Gastrocnemius medialis (tissue), 4 donors: ENCODE measurements at regions not wholly inside any gene's neighbourhood (a gene's known extent, or its start where the extent isn't known, plus 50 kb on each side); places are given as distances from the start of the nearest gene placed in this dataset.

Experiments used
- POLR2A ChIP-seq, 2 donors: fragments of 450-650 bp; IDR thresholded peaks; one replicate each; pipeline ENCODE4 v1.6.1; 2017; ENCODE audit warnings: antibody characterized with exemption in 2 of 2, mild to moderate bottlenecking in 2 of 2, moderate library complexity in 2 of 2
- TF ChIP-seq, protein P1 (sequence below), 5 experiments: fragments of 450-650 bp in 3 of 5; fragments of 200-600 bp in 2 of 5; sonication (generic) in 2 of 5; IDR thresholded peaks in 4 of 5; conservative IDR thresholded peaks in 1 of 5; 1 replicate in 4 of 5; 2 replicates in 1 of 5; pipeline ENCODE4 v1.5.1; 2016 to 2019; ENCODE audit warnings: antibody characterized with exemption in 5 of 5, mild to moderate bottlenecking in 3 of 5, moderate library complexity in 3 of 5

DNA sequence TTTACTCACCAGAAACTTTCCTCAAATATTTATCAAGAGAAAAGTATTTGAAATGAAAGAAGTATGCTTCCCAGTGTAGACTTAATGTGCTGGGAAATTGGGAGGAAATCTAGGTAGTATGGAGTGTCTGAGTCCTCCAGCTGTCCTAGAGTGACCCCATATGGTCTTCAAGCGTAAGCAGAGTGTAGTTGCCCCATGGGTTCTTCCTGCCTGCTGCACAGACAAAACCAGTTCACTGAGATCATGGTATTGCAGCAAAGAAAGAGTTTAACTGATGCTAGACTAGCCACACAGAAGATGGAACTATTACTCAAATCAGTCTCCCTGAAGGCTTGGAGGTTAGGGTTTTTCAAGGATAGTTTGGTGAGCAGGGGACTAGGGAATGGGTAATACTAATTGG lies 114.9 kb upstream of the PRLR start:
- TF ChIP-seq, protein P1, sequence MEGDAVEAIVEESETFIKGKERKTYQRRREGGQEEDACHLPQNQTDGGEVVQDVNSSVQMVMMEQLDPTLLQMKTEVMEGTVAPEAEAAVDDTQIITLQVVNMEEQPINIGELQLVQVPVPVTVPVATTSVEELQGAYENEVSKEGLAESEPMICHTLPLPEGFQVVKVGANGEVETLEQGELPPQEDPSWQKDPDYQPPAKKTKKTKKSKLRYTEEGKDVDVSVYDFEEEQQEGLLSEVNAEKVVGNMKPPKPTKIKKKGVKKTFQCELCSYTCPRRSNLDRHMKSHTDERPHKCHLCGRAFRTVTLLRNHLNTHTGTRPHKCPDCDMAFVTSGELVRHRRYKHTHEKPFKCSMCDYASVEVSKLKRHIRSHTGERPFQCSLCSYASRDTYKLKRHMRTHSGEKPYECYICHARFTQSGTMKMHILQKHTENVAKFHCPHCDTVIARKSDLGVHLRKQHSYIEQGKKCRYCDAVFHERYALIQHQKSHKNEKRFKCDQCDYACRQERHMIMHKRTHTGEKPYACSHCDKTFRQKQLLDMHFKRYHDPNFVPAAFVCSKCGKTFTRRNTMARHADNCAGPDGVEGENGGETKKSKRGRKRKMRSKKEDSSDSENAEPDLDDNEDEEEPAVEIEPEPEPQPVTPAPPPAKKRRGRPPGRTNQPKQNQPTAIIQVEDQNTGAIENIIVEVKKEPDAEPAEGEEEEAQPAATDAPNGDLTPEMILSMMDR (IDR thresholded peaks at IDR 0.05 in 4 of 5, conservative IDR thresholded peaks at IDR 0.05 in 1 of 5), result no peak
- TF ChIP-seq POLR2A (IDR thresholded peaks at IDR 0.05), result no peak
